A673 (cell line): ENCODE measurements at regions not wholly inside any gene's neighbourhood (a gene's known extent, or its start where the extent isn't known, plus 50 kb on each side); places are given as distances from the start of the nearest gene placed in this dataset.

ENCODE experiments used
- BruUV-seq: library from RNA; stranded (reverse); fragments of 400-500 nt; replicated peaks from 2 replicates; lab custom pipeline; 2021; lab: Mats Ljungman, UMichigan
- CTCF ChIA-PET: fragments of 300-600 bp; sonication (Branson Sonifier 250); formaldehyde crosslinking; loops from one replicate; lab custom pipeline; 2022; ENCODE audit warnings: antibody characterized with exemption; lab: Charles Lee
- POLR2A ChIA-PET: fragments of 300-600 bp; sonication (Branson Sonifier 250); formaldehyde crosslinking; loops from one replicate; lab custom pipeline; 2022; ENCODE audit warnings: antibody characterized with exemption; ENCODE audit not compliant: low non-redundant PET; lab: Charles Lee
- DNase-seq: peaks from one replicate; pipeline ENCODE4 v3.0.0-alpha.2; 2015; ENCODE audit warnings: low spot score
- H3K27ac ChIP-seq: fragments of 200-600 bp; sonication (generic); 2 replicates; pipeline ENCODE4 v1.5.1; 2016; ENCODE audit warnings: mixed run types, low read depth, mild to moderate bottlenecking, mixed read lengths, antibody characterized with exemption, low read length; ENCODE audit not compliant: poor library complexity, severe bottlenecking
- H3K27me3 ChIP-seq: fragments of 200-600 bp; sonication (generic); replicated peaks from 2 replicates; pipeline ENCODE4 v1.6.1; 2017; ENCODE audit warnings: mixed run types, low read depth, mild to moderate bottlenecking, mixed read lengths, antibody characterized with exemption, low read length; ENCODE audit not compliant: insufficient read depth, poor library complexity
- H3K36me3 ChIP-seq: fragments of 200-600 bp; sonication (generic); 2 replicates; pipeline ENCODE4 v1.6.1; 2016; ENCODE audit warnings: mixed run types, mild to moderate bottlenecking, mixed read lengths, antibody characterized with exemption, low read length; ENCODE audit not compliant: insufficient read depth, poor library complexity, severe bottlenecking
- H3K4me1 ChIP-seq: fragments of 200-600 bp; sonication (generic); 2 replicates; pipeline ENCODE4 v1.6.1; 2017; ENCODE audit warnings: mixed run types, mild to moderate bottlenecking, mixed read lengths, antibody characterized with exemption, low read length; ENCODE audit not compliant: insufficient read depth, poor library complexity, severe bottlenecking
- H3K4me3 ChIP-seq: fragments of 200-600 bp; sonication (generic); 2 replicates; pipeline ENCODE4 v1.5.1; 2016; ENCODE audit warnings: low read depth, mixed run types, mild to moderate bottlenecking, mixed read lengths, low read length; ENCODE audit not compliant: poor library complexity, severe bottlenecking
- H3K9me3 ChIP-seq: fragments of 200-600 bp; sonication (generic); 2 replicates; pipeline ENCODE4 v1.6.1; 2016; ENCODE audit warnings: mixed run types, low read depth, mild to moderate bottlenecking, mixed read lengths, antibody characterized with exemption, low read length; ENCODE audit not compliant: poor library complexity, severe bottlenecking
- CTCF ChIP-seq: fragments of 300-800, 200-600 bp; sonication (generic); conservative IDR thresholded peaks from 2 replicates; pipeline ENCODE4 v1.5.1; 2017; ENCODE audit warnings: low read depth, mild to moderate bottlenecking, antibody characterized with exemption, low read length, moderate library complexity, mixed read lengths
- EZH2 ChIP-seq: fragments of 200-600 bp; sonication (generic); IDR thresholded peaks from 2 replicates; pipeline ENCODE4 v1.6.1; 2017; ENCODE audit warnings: borderline replicate concordance, low read depth, mild to moderate bottlenecking, mixed read lengths, antibody characterized with exemption, low read length; ENCODE audit not compliant: poor library complexity, severe bottlenecking
- intact Hi-C: fragments of 100-400 bp; cut with micrococcal nuclease; formaldehyde crosslinking; loops from one replicate; pipeline ENCODE4 v1.10.0; 2022; ENCODE audit not compliant: unreplicated experiment

DNA sequence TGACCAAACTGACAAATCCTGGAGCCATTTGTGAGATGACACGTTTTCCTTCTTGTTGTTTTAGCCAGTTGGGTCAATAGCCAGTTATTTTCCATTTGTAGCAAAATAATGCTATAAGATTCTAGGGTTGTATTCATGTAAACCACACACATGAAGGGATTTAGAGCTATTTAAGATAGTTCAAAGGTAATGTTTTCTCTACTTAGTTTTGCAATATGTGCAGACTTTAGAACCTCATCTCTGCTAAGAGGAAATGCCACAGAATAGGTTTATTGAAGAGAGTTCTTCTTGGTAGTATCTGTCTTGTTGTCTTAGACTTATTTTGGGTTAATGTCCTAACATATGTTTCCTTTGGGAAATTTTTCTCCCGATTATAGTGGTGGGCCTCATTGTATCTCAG lies 213.5 kb upstream of the RIMS1 start:
- Histone ChIP-seq H3K27ac (no peak overlapping the region), H3K9me3 (no peaks in the 10 kb centered on the region), H3K27me3 (no peaks in the 10 kb centered on the region), H3K4me3 (no peak overlapping the region), H3K4me1 (no peaks in the 10 kb centered on the region), H3K36me3 (no peaks in the 10 kb centered on the region)
- ChIA-PET CTCF (no interaction called here), POLR2A (no interaction called here)
- BruUV-seq, result no TSS peak
- no peak for DNase-seq
- intact Hi-C loops, result no loop called here
- TF ChIP-seq EZH2 (no peak), CTCF (no peak)

GRCh38 chr6:71675386-71675785 lies 211.0 kb upstream of the RIMS1 start:
- H3K4me3 ChIP-seq, result no peak overlapping the region
- CTCF ChIA-PET, result no interaction called here
- POLR2A ChIA-PET, result no interaction called here
- H3K27me3 ChIP-seq, result no peaks in the 10 kb centered on the region
- TF ChIP-seq EZH2 (no peak), CTCF (no peak)
- H3K36me3 ChIP-seq, result no peaks in the 10 kb centered on the region
- intact Hi-C loops, result no loop called here
- no peaks in the 10 kb centered on the region for H3K4me1 ChIP-seq
- no peaks in the 10 kb centered on the region for H3K9me3 ChIP-seq
- DNase-seq, result no peak
- no peak overlapping the region for H3K27ac ChIP-seq
- BruUV-seq, result no TSS peak

GRCh38 chr6:71676298-71676697 lies 210.1 kb upstream of the RIMS1 start:
- CTCF ChIA-PET, result no interaction called here
- intact Hi-C loops, result no loop called here
- POLR2A ChIA-PET, result no interaction called here
- DNase-seq, result no peak
- H3K27me3 ChIP-seq, result no peaks in the 10 kb centered on the region
- H3K27ac ChIP-seq, result no peak overlapping the region
- H3K4me3 ChIP-seq, result no peak overlapping the region
- TF ChIP-seq EZH2 (no peak), CTCF (no peak)
- H3K4me1 ChIP-seq, result no peaks in the 10 kb centered on the region
- BruUV-seq, result no TSS peak
- no peaks in the 10 kb centered on the region for H3K9me3 ChIP-seq
- no peaks in the 10 kb centered on the region for H3K36me3 ChIP-seq
